DMS53 treated with DMSO at 0.1 percent for 48 hours (cell line): ENCODE measurements at regions not wholly inside any gene's neighbourhood (a gene's known extent, or its start where the extent isn't known, plus 50 kb on each side); places are given as distances from the start of the nearest gene placed in this dataset.

Source experiments
- DNase-seq: peaks from one replicate; lab custom pipeline; 2025; ENCODE audit not compliant: unreplicated experiment; lab: John Stamatoyannopoulos, UW

- DNase-seq, result no peak
These were observed 386.0 kb downstream of the NR2F2 start for GRCh38 chr15:96716478-96716877.

DNA sequence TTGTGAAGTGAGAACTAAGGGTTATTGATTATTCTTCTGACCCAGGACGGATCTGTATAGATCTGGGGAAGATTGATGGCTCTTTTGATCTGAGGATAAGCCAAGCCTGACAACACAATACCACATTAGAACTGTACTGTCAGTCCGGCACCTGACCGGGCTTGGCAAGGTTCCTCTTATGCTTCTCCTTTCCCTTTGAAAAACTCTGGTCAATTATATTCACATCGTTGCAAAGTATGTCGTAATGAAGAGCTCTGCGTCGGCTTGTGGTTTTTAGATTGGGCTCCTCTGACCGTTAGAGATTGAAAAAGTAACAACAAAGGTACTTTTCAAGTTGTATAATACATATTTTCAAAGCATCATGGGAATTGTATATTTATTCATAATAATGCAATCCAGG lies 389.8 kb downstream of the NR2F2 start:
- DNase-seq, result no peak

GRCh38 chr15:96720656-96721055 lies 390.2 kb downstream of the NR2F2 start:
- DNase-seq, result no peak

- no peak for DNase-seq
These were observed 398.1 kb downstream of the NR2F2 start for GRCh38 chr15:96728591-96728990.

- DNase-seq, result no peak
These were observed 402.2 kb downstream of the NR2F2 start for GRCh38 chr15:96732704-96733103.

GRCh38 chr15:96733721-96734120 lies 403.2 kb downstream of the NR2F2 start:
- no peak for DNase-seq

- no peak for DNase-seq
These were observed 405.2 kb downstream of the NR2F2 start for GRCh38 chr15:96735632-96736240.

- no peak for DNase-seq
These were observed 405.9 kb downstream of the NR2F2 start for GRCh38 chr15:96736384-96736783.

DNA sequence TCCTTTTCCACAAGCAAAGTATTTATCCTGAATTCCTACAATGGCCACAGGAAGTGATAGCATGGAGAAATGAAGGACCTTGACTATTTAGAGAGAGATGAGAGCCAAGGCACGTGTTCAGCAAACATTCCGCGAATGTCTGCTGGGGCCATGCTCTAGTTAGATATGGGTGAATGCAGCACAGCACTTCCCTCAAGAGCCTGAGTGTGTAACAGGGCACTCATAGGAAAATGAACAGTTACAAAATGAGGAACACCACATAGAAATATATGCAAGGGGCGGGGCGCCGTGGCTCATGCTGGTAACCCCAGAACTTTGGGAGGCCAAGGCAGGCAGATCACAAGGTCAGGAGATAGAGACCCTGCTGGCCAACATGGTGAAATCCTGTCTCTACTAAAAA lies 406.9 kb downstream of the NR2F2 start:
- no peak for DNase-seq

GRCh38 chr15:96746665-96747064 lies 416.2 kb downstream of the NR2F2 start:
- no peak for DNase-seq

DNA sequence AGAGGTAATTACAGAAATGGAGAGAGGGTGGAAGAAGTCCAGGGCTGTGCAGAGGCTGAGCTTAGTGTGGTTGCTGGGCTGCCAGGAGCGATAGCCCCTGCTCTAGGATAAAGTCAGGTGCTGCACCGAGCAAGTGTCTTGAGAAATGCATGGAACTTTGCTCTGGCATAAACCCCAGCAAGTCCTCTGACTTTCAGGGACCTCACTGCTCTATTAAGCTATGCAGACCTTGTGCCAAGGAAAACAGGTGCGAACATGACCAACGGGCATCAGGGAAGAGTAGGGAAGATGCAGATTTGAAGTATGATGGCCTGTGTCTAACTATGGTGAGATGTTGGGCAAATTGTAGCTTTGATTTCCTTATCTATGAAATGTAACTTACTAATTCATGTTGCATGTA lies 416.8 kb downstream of the NR2F2 start:
- no peak for DNase-seq

GRCh38 chr15:96750361-96750760 lies 419.9 kb downstream of the NR2F2 start:
- no peak for DNase-seq

- no peak for DNase-seq
These were observed 425.6 kb downstream of the NR2F2 start for GRCh38 chr15:96756146-96756545.

DNA sequence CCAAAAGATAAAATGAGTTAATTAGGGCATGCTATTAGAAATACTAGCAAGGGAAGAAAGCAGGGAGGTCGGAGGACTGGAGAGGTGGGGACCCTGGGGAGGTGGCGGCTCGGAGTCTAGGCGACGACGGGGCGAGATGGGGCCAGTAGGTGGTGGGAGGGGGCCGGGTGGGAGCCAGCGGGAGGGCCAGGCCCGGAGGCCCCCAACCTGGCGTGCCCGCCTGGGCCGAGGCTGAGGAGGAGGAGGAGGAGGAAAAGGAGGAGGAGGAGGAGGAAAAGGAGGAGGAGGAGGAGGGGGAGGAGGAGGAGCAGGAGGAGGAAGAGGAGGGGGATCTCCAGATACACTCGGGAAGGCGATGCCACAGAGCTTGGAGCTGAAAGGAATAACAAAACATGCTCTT lies 426.2 kb downstream of the NR2F2 start:
- DNase-seq, result no peak

DNA sequence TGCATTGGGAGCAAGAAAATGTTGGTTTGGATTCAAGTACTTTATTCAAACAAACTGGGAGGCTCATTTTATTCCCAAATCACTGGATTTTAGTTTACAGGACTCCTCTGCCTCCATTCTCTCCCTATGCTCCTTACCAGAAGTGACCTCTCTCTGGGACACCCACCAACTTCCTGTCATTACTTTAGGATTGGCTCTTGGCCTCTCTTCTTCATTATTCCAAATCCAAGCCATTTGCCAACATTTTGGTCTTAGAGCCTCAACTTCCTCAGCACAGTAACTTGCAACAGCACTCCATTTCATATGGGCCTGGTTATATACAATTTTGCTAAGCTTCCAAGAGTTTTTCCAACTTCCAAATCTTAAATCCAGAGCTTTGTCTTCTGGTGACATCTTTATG lies 432.1 kb downstream of the NR2F2 start:
- DNase-seq, result no peak

DNA sequence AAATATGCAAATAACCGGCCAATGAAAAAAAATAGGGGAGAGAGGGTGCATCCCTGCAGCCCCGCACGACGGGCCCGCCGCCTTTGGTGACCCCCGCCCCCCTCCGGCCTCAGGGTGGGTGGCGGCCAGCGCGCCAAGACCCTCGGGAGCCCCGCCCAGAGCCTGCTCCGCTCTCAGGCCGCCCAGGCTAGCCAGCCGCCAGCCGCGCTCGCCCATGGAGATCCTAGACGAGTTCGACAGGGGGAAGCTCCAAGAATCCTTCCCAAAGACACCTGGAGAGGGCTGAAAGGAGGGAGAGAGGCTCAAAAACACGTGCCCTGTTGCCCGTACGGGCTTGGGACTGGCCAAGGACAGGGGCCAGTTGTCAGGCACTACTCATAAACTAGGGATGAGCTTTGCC lies 434.0 kb downstream of the NR2F2 start:
- DNase-seq, result no peak

- DNase-seq, result no peak
These were observed 434.4 kb downstream of the NR2F2 start for GRCh38 chr15:96764946-96765345.

- no peak for DNase-seq
These were observed 435.9 kb downstream of the NR2F2 start for GRCh38 chr15:96766366-96766765.

- no peak for DNase-seq
These were observed 437.4 kb downstream of the NR2F2 start for GRCh38 chr15:96767703-96768434.

- DNase-seq, result no peak
These were observed 437.9 kb downstream of the NR2F2 start for GRCh38 chr15:96768435-96768789.

DNA sequence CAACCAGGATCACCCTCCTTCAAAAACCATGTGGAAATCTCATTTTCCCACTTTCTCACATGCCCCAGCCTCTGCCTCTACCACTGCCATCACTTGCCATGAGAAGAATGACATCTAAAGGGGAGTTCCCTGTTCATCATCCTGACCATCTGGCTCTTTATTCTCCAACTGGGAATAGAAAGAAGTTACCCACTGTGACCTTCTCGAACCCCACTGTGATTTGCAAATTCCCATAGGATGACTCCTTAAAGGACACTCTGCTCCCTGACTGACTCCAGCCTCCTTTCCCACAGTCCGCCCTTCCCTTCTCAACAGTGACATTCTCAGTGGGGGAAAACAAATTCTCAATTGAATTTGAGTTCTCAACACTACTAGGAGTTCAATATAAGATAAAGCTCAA lies 440.5 kb downstream of the NR2F2 start:
- no peak for DNase-seq

DNA sequence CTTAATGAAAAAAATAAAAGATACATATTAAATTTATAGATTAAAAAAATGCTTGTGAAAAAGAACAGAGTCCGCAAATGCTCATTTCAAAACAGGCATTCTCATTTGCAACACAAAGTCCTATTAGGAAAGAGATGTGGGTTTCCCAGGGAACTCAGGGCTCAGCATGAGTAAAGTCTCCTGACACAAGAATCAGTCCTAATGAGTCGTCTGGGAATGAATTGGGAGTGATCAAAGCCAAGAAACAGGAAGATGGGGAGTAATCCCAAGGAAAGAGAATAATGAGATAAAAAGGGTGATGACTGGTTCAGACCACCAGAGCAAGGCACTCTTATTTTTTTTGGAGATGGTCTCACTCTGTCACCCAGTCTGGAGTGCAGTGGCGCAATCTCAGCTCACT lies 443.7 kb downstream of the NR2F2 start:
- DNase-seq, result no peak

DNA sequence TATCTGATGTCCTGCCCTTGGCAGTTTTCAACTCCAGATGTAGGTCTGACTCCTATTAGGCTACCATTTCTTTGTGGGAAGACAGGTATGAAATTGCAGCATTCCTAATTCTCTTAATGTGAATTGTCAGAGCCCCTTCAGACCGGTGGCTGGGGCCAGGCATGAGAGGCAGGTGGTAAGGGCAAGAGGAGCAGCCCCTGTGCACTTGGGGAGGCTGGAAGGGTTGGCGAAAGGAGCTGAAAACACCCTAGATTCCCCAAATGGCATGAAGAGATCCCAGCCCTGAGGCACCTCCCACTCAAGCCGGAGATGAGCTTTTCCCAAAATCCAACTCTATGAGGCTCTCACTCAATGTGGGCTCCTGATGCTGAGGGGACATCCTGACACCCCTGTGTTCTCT lies 453.2 kb downstream of the NR2F2 start:
- DNase-seq, result no peak
